GM21717 (cell line): ENCODE measurements at regions not wholly inside any gene's neighbourhood (a gene's known extent, or its start where the extent isn't known, plus 50 kb on each side); places are given as distances from the start of the nearest gene placed in this dataset.
"Not testable (repeated sequence)": the region's sequence is repeated elsewhere in the genome, so short reads cannot be mapped to it uniquely, and the experiment has no call there.

Experiments used
- ATAC-seq: cut with Tn5 transposase; IDR thresholded peaks from one replicate; pipeline ENCODE4 v1.9.1; 2021; ENCODE audit warnings: mild to moderate bottlenecking, moderate library complexity; ENCODE audit not compliant: unreplicated experiment

- no peak for ATAC-seq
Measured at GRCh38 chrX:150205011-150205410, 158.1 kb upstream of the MAMLD1 start.

GRCh38 chrX:150207733-150208132 is 155.4 kb upstream of the MAMLD1 start:
- ATAC-seq, result no peak

DNA sequence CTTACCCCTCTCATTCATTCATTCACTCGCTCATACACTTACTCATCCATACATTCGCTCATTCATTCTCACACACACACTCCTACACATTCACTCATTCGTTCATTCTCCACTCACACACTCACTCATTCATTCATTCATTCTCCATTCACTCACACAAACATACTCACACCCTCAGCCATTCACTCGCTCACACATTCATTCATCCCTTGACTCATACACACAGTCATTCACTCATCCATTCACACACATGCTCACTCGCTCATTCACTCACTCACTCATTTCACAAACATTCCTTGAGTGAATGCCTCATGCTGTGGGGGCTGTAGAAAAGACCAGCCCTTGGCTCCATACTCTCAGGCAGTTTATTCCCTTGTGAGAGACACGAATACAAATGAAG is 151.1 kb upstream of the MAMLD1 start:
- no peak for ATAC-seq

- no peak for ATAC-seq
Measured at GRCh38 chrX:150212672-150213480, 150.2 kb upstream of the MAMLD1 start.

GRCh38 chrX:150213481-150214030 is 149.6 kb upstream of the MAMLD1 start:
- no peak for ATAC-seq

DNA sequence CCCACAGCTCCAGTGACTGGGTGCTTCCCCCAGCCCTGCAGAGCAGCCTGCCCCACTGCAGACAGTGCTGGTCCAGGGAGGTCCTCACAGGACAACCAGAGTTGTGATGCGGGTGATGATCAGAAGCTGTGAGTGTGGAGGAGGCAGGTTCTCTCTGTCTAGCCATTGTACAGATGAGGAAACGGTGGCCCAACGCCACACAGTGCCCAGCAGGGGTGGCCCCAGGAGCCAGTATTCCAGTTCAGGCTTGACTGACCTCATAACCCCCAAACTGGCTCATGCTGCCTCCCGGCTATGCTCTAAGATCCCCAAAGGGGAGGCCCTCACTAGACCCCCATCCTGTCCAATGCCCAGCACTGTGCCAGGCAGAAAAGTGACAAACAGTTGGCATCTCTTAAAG is 147.1 kb upstream of the MAMLD1 start:
- ATAC-seq, result not testable (repeated sequence)

DNA sequence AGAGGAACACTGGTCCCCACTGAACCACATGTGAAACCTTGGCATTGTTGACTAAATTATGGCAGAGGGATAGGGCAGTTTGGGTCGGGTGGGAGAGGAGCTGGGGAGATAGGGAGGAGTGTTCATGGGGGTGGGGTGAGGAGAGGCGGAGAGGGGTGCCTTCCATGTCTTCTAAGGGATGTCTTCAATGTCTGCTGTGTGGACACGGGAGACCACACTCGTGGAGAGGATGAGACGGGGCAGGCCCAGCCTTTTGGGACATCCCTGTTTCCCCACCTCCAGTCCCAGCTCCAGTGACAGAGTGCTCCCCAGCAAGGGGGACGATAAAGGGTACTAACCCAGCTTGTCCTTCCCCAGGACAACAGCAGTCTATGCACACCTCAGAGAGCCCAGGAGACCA is 146.4 kb upstream of the MAMLD1 start:
- no peak for ATAC-seq

DNA sequence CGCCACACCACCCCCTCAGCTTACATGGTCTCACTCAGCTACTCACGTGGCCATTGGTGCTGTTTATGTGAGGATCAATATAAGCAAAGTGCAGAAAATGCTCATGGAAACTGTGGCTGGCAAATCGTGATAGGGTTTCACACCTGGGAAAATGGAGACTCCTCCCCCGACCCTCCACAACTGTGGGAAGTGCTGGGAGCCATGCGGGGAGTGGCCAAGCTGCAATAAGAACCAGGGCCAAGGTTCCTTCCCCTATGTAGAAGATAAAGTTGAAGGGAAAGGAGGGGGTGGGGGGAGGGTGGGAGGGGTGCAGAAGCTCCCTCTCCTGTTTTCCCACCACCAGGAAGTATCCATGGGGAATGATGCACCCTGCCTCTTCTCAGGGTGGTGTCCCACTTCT is 145.5 kb upstream of the MAMLD1 start:
- ATAC-seq, result no peak

DNA sequence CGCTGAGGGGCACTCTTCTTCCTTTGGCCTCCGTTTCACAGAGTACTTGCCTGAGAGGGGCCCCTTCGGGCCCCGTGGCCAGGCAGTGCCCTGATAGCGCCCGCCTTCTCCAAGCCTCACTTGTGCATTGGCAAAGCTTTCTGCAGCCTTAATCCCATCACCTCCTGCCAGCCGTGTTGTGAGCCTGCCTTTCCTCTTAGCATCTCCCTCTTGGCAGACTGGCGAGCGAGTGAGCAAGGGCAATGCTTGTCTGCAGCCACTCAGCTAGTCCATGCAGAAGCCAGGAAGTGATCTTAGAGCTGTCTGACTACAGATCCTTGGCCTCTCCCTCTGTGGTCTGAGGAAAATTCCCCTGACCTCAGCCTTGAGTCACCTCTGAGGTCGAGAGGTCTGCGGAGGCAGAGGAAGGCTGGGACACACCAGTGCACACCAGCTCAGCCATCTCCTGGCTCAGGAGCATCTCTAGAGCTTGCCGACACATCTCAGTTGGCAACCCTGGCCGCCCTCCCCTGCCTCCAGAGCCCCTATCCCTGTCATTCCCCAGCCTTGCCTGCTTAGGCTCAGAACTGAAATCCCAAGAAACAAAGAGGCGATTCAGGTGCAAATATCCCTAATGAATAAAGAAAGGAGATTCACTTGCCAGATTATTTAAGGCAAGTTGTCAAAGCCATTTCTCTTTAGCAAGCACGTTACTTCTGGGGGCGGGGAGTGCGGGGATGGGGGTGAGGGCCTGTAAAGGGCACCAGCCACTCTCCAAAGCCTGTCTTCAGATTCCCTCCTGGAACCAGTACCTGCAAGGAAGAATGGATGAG is 143.5 kb upstream of the MAMLD1 start:
- peak; percentile 85 for ATAC-seq

GRCh38 chrX:150223176-150224015 is 139.7 kb upstream of the MAMLD1 start:
- no peak for ATAC-seq

- ATAC-seq, result no peak
Measured at GRCh38 chrX:150224676-150225075, 138.4 kb upstream of the MAMLD1 start.

- no peak for ATAC-seq
Measured at GRCh38 chrX:150225266-150225665, 137.9 kb upstream of the MAMLD1 start.

DNA sequence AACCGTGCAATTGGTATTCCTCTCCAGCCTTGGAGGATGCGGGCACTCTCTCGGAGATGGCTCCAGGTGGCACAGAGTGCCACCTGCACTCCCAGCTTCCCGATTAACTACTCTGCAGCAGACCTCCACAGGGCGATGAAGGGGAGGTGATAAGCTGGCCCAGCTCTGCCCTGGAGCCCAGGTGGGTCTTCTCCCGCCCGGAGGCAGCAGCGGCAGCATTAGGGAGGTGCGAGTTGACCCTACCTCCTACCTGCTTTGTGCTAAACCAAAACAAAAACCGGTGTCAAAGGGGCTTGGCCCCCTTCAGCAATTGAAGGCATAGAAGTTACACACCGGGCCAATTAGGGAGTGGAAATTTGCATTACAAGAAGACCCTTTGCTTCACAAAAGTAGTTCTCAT is 137.4 kb upstream of the MAMLD1 start:
- no peak for ATAC-seq

DNA sequence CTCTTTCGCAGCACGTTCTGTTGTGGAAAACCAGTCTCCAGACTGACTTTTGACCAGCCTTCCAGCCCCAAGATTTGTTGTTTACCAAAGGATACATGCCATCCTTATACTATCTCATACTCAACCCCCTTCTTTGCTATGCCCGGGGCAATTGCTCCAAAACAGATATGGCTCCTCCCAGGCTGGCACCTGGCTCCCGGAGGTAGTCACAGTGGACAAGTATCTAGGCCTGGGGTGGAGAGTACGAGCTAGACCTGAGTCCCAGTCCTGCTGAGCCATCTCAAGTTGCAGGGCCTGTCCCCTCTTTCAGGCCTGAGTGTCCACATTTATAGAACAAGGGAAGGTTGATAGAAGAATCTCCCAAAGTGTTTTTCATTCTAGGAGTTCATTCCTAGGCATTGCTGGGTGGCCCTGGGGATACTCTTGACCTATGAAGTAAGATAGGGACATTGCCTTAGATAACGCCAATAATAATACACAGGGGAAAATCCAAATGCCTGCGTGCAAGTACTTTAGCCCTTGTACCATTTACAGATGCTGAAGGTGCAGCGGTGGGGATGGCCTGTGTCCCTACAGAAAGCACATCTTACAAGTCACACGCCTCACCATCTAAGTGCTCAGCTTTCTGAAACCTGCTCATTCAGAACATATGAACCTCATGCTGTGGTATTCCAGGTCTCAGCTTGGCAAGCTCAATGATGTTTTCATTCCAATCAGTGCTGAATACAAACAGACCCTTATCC is 136.7 kb upstream of the MAMLD1 start:
- no peak for ATAC-seq

- no peak for ATAC-seq
Measured at GRCh38 chrX:150227321-150227860, 135.7 kb upstream of the MAMLD1 start.

GRCh38 chrX:150227873-150228410 is 135.2 kb upstream of the MAMLD1 start:
- no peak for ATAC-seq

GRCh38 chrX:150228431-150228830 is 134.7 kb upstream of the MAMLD1 start:
- no peak for ATAC-seq

GRCh38 chrX:150229030-150229429 is 134.1 kb upstream of the MAMLD1 start:
- no peak for ATAC-seq

GRCh38 chrX:150229481-150229880 is 133.6 kb upstream of the MAMLD1 start:
- no peak for ATAC-seq

DNA sequence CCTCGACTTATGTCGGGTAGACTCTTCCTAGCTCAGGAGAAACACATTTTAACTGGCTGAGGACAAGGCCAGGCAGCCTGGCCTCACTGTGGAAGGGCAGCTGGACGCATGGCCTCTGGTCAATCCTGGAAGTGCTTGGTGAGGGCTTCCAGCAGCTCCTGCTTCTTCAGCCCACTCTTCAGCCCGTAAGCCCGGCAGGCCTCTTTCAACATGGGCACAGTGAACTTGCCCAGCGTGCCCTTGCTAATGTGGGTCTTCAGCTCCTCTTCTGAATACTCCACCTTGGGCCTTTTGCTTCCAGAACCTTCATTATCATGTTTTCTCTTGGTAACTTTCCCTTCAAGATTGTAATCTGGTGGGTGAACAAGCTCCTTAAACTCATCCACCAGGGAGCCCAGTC is 132.2 kb upstream of the MAMLD1 start:
- not testable (repeated sequence) for ATAC-seq
